ENCODE measurements at regions not wholly inside any gene's neighbourhood (a gene's known extent, or its start where the extent isn't known, plus 50 kb on each side); places are given as distances from the start of the nearest gene placed in this dataset.

DNA sequence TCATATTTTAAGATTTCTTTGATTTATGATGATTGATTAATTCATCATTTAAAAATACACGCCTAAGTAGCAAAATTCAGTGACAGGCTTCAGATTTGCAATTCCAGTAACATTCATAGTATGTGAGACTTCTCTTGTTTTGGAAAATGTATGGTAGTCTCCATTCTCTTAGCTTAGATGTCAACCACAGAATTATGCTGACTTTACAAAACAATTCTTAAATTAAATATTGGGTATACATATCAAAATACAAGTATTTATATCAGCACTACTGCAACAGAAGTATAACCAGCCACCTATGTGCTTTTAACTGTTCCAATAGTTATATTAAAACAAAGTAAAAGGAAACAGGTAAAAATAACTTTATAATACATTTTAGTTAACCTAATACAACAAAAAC, 1328.6 kb upstream of the ADGRL2 start:
- no peak for TF ChIP-seq CTCF (IDR thresholded peaks at IDR 0.05; ENCODE audit: extremely low read depth, missing control alignments)

DNA sequence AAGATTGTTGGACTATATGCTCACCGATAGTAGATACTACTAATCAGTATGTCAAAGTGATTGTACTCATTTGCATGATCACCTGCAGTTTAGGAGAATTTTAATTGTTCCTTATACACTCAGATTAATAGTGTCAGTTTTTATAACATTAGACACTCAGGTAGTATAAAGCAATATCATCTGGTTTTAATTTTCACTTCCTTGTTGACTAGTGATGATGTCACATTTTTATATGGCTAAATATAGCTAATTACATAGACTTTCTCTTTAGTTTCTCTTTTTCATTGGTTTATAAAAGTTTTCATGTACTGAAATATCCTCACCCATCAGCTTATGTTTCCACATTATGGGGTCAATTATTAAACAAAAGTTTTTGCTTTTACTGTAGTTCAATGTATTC, 1332.4 kb upstream of the ADGRL2 start:
- DNase-seq (ENCODE audit: low spot score) = no peak

More for the DNA sequence above, 1328.6 kb upstream of the ADGRL2 start:
- no peak for DNase-seq (ENCODE audit: low spot score)

GRCh38 chr1:80462006-80462405, 1338.7 kb upstream of the ADGRL2 start:
- DNase-seq (ENCODE audit: low spot score) = no peak
- no peak for TF ChIP-seq CTCF (IDR thresholded peaks at IDR 0.05; ENCODE audit: extremely low read depth, missing control alignments)

More for the DNA sequence above, 1332.4 kb upstream of the ADGRL2 start:
- TF ChIP-seq CTCF (IDR thresholded peaks at IDR 0.05; ENCODE audit: extremely low read depth, missing control alignments) = no peak

DNA sequence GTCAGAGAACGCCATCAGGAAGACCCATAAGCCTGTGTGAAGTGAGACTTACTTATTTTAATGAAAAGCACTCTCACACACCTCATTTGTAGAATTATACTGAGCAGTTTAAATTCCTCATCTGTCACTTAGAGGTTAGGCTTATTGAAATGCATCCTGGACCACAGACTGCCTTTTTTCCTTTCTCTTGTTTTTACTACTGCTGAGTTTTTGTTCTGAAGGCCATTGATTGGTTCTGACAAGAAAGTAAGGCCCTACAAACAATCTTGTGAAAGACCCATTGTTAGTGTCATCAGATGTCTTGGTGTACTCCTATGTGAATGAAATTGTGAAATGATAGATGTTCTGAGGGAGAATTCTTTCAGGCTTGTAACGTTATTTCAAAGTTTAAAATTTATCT, 1343.3 kb upstream of the ADGRL2 start:
- TF ChIP-seq CTCF (IDR thresholded peaks at IDR 0.05; ENCODE audit: extremely low read depth, missing control alignments) = no peak

DNA sequence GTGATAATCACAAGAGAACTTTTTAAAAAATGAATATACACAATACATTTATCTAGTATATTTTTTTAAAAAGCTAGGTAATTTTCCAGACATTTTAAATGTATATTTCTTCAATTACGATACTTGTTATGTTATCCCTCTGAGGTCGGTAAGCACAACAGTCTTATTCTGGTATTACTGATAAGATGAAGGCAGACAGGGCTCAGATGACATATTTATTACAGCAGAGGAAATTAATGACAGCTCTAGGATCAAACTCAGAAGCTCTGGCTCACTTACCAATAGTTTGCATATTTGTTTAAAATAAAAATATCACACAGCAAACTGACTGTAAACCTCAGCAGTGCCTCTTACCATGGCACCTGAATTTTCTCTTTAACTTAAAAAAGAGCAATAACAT, 1347.0 kb upstream of the ADGRL2 start:
- DNase-seq (ENCODE audit: low spot score) = no peak
- no peak for TF ChIP-seq CTCF (IDR thresholded peaks at IDR 0.05; ENCODE audit: extremely low read depth, missing control alignments)

More for the DNA sequence above, 1343.3 kb upstream of the ADGRL2 start:
- DNase-seq (ENCODE audit: low spot score) = no peak

DNA sequence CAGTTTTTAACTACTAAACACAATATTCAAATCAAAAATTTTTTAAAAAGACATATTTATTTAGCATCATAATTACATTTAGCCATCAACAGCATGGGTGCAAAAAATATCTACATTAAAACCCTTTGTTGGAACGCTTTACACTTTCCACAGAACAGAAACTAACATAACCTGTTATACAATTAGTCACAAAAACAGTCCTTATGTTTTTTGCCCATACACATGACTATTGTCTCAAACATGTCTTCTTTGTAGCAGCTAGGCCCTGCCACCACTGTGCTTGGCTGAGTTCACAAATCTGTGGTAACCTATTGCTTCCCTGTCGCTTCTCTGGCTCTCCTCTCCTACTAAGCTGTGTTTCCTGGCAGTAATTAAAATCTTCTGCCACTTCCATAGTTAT, 1350.0 kb upstream of the ADGRL2 start:
- TF ChIP-seq CTCF (IDR thresholded peaks at IDR 0.05; ENCODE audit: extremely low read depth, missing control alignments) = no peak
- DNase-seq (ENCODE audit: low spot score) = no peak

GRCh38 chr1:80448081-80448480, 1352.7 kb upstream of the ADGRL2 start:
- no peak for DNase-seq (ENCODE audit: low spot score)
- no peak for TF ChIP-seq CTCF (IDR thresholded peaks at IDR 0.05; ENCODE audit: extremely low read depth, missing control alignments)
